ENCODE measurements at regions not wholly inside any gene's neighbourhood (a gene's known extent, or its start where the extent isn't known, plus 50 kb on each side); places are given as distances from the start of the nearest gene placed in this dataset.

DNA sequence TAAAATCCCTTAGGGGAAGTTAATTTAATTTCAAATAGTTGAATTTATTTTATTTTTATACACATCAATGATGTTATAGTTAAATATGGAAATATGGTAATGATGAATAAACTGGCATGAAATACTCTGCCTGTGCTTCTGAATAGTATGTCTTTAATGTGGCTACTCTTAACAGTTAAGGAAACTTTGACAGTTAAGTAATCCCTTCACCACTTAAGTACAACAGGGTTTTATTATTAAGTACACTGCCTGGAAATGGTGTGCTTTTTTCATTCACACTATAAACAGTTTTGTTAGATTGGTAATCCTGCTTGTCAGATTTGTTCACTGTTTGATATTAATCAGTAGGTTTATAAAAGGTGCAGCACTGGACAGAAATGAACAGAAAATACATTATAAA lies 412.0 kb upstream of the ZEB2 start:
- POLR2A ChIA-PET (ENCODE audit: unreplicated experiment), result no interaction called here
- no TSS peak for BruUV-seq (replicated peaks)

DNA sequence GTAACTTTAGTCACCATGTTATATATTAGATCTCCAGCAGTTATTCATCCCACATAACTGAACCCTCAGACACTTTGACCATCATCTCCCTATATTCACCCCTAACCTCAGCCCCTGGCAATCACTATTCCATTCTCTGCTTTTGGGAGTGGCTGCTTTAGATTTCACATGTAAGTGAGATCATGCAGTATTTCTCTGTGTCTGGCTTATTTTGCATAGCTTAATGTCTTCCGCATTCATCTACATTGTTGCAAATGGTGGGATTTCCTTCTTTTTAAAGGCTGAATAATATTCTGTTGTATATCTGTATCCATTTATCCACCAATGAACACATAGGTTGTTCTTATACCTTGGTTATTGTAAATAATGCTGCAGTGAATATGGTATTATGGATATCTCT lies 411.6 kb upstream of the ZEB2 start:
- H3F3A ChIP-seq (ENCODE audit: insufficient read depth, low read depth), result no peaks in the 10 kb centered on the region
- no peak overlapping the region for H3K4me2 ChIP-seq
- BruUV-seq (replicated peaks), result no TSS peak
- H3K9me2 ChIP-seq (ENCODE audit: insufficient read depth), result no peaks in the 10 kb centered on the region; the same call in 1 of the 2 replicates
- H2AFZ ChIP-seq, result no peak overlapping the region
- no peaks in the 10 kb centered on the region for H3K27me3 ChIP-seq (ENCODE audit: insufficient read depth, low read depth)
- no peak overlapping the region for H3K4me3 ChIP-seq
- H4K20me1 ChIP-seq (ENCODE audit: insufficient read depth), result no peaks in the 10 kb centered on the region
- no peaks in the 10 kb centered on the region for H3K36me3 ChIP-seq (ENCODE audit: low read depth)
- H3K79me2 ChIP-seq (ENCODE audit: low read depth), result no peaks in the 10 kb centered on the region
- ChIA-PET CTCF (interaction anchor here (0.5 kb wide), 1 partner anchor 451 kb away, joined by 11 read pairs; no protein-coding TSS in a partner anchor), POLR2A (ENCODE audit: unreplicated experiment) (no interaction called here)
- H3K27ac ChIP-seq, result no peak overlapping the region
- no peaks in the 10 kb centered on the region for H3K9me3 ChIP-seq (ENCODE audit: insufficient read depth, low read depth)
- intact Hi-C loops (cut with micrococcal nuclease; ENCODE audit: unreplicated experiment), result no loop called here
- no peaks in the 10 kb centered on the region for H3K4me1 ChIP-seq (replicated peaks; ENCODE audit: insufficient read depth)
- DNase-seq, result no peak
- TF ChIP-seq, protein P1, sequence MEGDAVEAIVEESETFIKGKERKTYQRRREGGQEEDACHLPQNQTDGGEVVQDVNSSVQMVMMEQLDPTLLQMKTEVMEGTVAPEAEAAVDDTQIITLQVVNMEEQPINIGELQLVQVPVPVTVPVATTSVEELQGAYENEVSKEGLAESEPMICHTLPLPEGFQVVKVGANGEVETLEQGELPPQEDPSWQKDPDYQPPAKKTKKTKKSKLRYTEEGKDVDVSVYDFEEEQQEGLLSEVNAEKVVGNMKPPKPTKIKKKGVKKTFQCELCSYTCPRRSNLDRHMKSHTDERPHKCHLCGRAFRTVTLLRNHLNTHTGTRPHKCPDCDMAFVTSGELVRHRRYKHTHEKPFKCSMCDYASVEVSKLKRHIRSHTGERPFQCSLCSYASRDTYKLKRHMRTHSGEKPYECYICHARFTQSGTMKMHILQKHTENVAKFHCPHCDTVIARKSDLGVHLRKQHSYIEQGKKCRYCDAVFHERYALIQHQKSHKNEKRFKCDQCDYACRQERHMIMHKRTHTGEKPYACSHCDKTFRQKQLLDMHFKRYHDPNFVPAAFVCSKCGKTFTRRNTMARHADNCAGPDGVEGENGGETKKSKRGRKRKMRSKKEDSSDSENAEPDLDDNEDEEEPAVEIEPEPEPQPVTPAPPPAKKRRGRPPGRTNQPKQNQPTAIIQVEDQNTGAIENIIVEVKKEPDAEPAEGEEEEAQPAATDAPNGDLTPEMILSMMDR (conservative IDR thresholded peaks at IDR 0.05), result no peak

More for the DNA sequence above, 412.0 kb upstream of the ZEB2 start:
- Histone ChIP-seq H3K9me3 (ENCODE audit: insufficient read depth, low read depth) (no peaks in the 10 kb centered on the region), H2AFZ (no peak overlapping the region), H4K20me1 (ENCODE audit: insufficient read depth) (no peaks in the 10 kb centered on the region), H3K36me3 (ENCODE audit: low read depth) (no peaks in the 10 kb centered on the region), H3K4me1 (replicated peaks; ENCODE audit: insufficient read depth) (no peaks in the 10 kb centered on the region), H3K4me2 (no peak overlapping the region), H3F3A (ENCODE audit: insufficient read depth, low read depth) (no peaks in the 10 kb centered on the region), H3K27me3 (ENCODE audit: insufficient read depth, low read depth) (no peaks in the 10 kb centered on the region), H3K9me2 (ENCODE audit: insufficient read depth) (no peaks in the 10 kb centered on the region; the same call in 1 of the 2 replicates), H3K27ac (no peak overlapping the region), H3K4me3 (no peak overlapping the region), H3K79me2 (ENCODE audit: low read depth) (no peaks in the 10 kb centered on the region)
- CTCF ChIA-PET, result no interaction called here
- no peak for DNase-seq
- intact Hi-C loops (cut with micrococcal nuclease; ENCODE audit: unreplicated experiment), result no loop called here
- no peak for TF ChIP-seq EZH2 (IDR thresholded peaks at IDR 0.05; ENCODE audit: low read depth)
- TF ChIP-seq, protein P1 (conservative IDR thresholded peaks at IDR 0.05), result no peak

DNA sequence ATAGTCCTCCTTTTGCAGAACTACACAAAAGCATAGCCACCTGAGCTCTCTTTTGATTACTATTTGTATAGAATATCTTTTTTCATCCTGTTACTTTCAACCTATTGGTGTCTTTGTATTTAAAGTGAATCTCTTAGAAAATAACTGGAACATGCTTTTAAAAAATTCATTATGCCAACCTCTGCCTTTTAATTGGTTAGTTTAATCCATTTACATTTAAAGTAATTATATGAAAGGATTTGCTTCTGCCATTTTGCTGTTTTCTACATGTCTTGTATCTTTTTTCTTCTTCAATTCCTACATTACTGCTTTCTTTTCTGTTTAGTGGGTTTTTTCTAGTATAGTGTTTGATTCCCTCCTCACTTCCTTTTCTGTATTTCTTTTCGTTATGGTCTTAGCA lies 407.5 kb upstream of the ZEB2 start:
- no peak for DNase-seq

More for the DNA sequence above, 407.5 kb upstream of the ZEB2 start:
- Histone ChIP-seq H3K27me3 (ENCODE audit: insufficient read depth, low read depth) (no peaks in the 10 kb centered on the region), H4K20me1 (ENCODE audit: insufficient read depth) (no peaks in the 10 kb centered on the region), H3K79me2 (ENCODE audit: low read depth) (no peaks in the 10 kb centered on the region), H3K27ac (no peak overlapping the region), H3K9me3 (ENCODE audit: insufficient read depth, low read depth) (no peaks in the 10 kb centered on the region), H3K9me2 (ENCODE audit: insufficient read depth) (no peaks in the 10 kb centered on the region), H3F3A (ENCODE audit: insufficient read depth, low read depth) (no peaks in the 10 kb centered on the region), H3K4me2 (no peak overlapping the region), H3K4me1 (replicated peaks; ENCODE audit: insufficient read depth) (no peaks in the 10 kb centered on the region), H3K36me3 (ENCODE audit: low read depth) (no peaks in the 10 kb centered on the region), H3K4me3 (no peak overlapping the region), H2AFZ (no peak overlapping the region)
- CTCF ChIA-PET, result no interaction called here
- POLR2A ChIA-PET (ENCODE audit: unreplicated experiment), result no interaction called here
- intact Hi-C loops (cut with micrococcal nuclease; ENCODE audit: unreplicated experiment), result no loop called here
- TF ChIP-seq EZH2 (IDR thresholded peaks at IDR 0.05; ENCODE audit: low read depth), result no peak
- TF ChIP-seq, protein P1 (conservative IDR thresholded peaks at IDR 0.05), result no peak
- BruUV-seq (replicated peaks), result no TSS peak
